Pancreas (tissue), 10 donors: ENCODE measurements at regions not wholly inside any gene's neighbourhood (a gene's known extent, or its start where the extent isn't known, plus 50 kb on each side); places are given as distances from the start of the nearest gene placed in this dataset.

Experiments
- ATAC-seq, 4 donors: fragments of 200-7000 bp; cut with Tn5 transposase; one replicate each; pipeline versions ENCODE4 v1.8.0 to v1.9.1; 2020; ENCODE audit warnings: mild to moderate bottlenecking in 4 of 4, moderate library complexity in 4 of 4
- DNase-seq, 6 donors: peaks; one replicate each; pipeline ENCODE4 v3.0.0-alpha.2; 2020
- FAIRE-seq: peaks from 2 replicates; lab custom pipeline; 2012; peaks lifted over from hg19 to GRCh38; lab: Jason Lieb, UNC
- H3K27ac ChIP-seq, 4 donors: fragments of 200-600 bp; sonication (generic); 1 replicate in 3 of 4; 2 replicates in 1 of 4; pipeline versions ENCODE4 v1.5.0 to v1.8.0; 2020
- H3K27me3 ChIP-seq, 4 donors: fragments of 200-600 bp; one replicate each; pipeline ENCODE4 v1.8.0; 2021
- H3K36me3 ChIP-seq, 3 donors: fragments of 200-600 bp; sonication (generic) in 1 of 3; one replicate each; pipeline versions ENCODE4 v1.5.0 to v1.8.0; 2020 to 2021
- H3K4me1 ChIP-seq, 3 donors: fragments of 200-600 bp; one replicate each; pipeline ENCODE4 v1.8.0; 2021
- H3K4me3 ChIP-seq, 4 donors: fragments of 200-600 bp; sonication (generic) in 2 of 4; one replicate each; pipeline versions ENCODE4 v1.5.0 to v1.8.0; 2020 to 2021
- H3K9me3 ChIP-seq, 4 donors: fragments of 200-600 bp; one replicate each; pipeline ENCODE4 v1.8.0; 2021
- CTCF ChIP-seq, 4 donors: fragments of 200-600 bp; sonication (generic) in 3 of 4; IDR thresholded peaks; one replicate each; pipeline versions ENCODE4 v1.5.0 to v1.8.0; 2021; ENCODE audit warnings: antibody characterized with exemption in 4 of 4
- WGBS, 2 donors: extraction: QIAGEN DNeasy Blood & Tissue Kit; methylation state at CpG; one replicate each; pipeline ENCODE4 v1.1.7; 2013; 5-methylcytosine and 5-hydroxymethylcytosine counted together
- intact Hi-C, 3 donors: fragments of 100-400 bp; cut with DNase I; formaldehyde crosslinking; loops; one replicate each; pipeline versions ENCODE4 v1.11.1 to v1.14.2; 2022
- donor health status: healthy with polysubstance abuse.
- donor health status: DM: no; HTN: no; CAD: no; lungs with moderate emphysema.
- donor health status: DM: no; HTN: no; CAD: no.
- donor health status: control.
- donor health status: control.
- donor health status: Bipolar disorder and iron deficiency.
- donor health status: DM: yes; HTN: yes; CAD: no.
- donor health status: DM: no; HTN: no; CAD: no.
- donor health status: DM: no; HTN: no; CAD: no.
- donor health status: DM: yes; HTN: yes; CAD: no.

- no peak for TF ChIP-seq CTCF (IDR thresholded peaks at IDR 0.05)
- H3K36me3 ChIP-seq: no peaks in the 10 kb centered on the region
- H3K9me3 ChIP-seq: no peaks in the 10 kb centered on the region
- intact Hi-C loops: no loop called here
- WGBS, 2 donors: 52 to 67% methylated on average over 3 of the region's 3 CpGs
- H3K27ac ChIP-seq: no peak overlapping the region
- no peak overlapping the region for H3K4me3 ChIP-seq
- no peaks in the 10 kb centered on the region for H3K27me3 ChIP-seq
- ATAC-seq: no peak
- DNase-seq: no peak
- H3K4me1 ChIP-seq: no peaks in the 10 kb centered on the region
- no peak for FAIRE-seq
Observed at GRCh38 chr11:96500440-96500839, 110.6 kb downstream of the JRKL start.

- 81 to 90% methylated on average over 1 of the region's 1 CpG for WGBS, 2 donors
- DNase-seq (no peak), FAIRE-seq (no peak), ATAC-seq (no peak)
- Histone ChIP-seq H3K4me3 (no peak overlapping the region), H3K27me3 (no peaks in the 10 kb centered on the region), H3K36me3 (no peaks in the 10 kb centered on the region), H3K9me3 (no peaks in the 10 kb centered on the region), H3K27ac (no peak overlapping the region), H3K4me1 (no peaks in the 10 kb centered on the region)
- intact Hi-C loops: no loop called here
- no peak for TF ChIP-seq CTCF (IDR thresholded peaks at IDR 0.05)
Observed at GRCh38 chr11:96506041-96506440, 116.2 kb downstream of the JRKL start.

- no peak overlapping the region for H3K4me3 ChIP-seq
- no peaks in the 10 kb centered on the region for H3K27me3 ChIP-seq
- H3K27ac ChIP-seq: no peak overlapping the region
- TF ChIP-seq CTCF (IDR thresholded peaks at IDR 0.05): no peak
- no peaks in the 10 kb centered on the region for H3K9me3 ChIP-seq
- ATAC-seq: no peak
- no peaks in the 10 kb centered on the region for H3K36me3 ChIP-seq
- FAIRE-seq: no peak
- DNase-seq: no peak
- H3K4me1 ChIP-seq: no peaks in the 10 kb centered on the region
- 48 to 64% methylated on average over 7 of the region's 8 CpGs for WGBS, 2 donors
- intact Hi-C loops: no loop called here
Observed at GRCh38 chr11:96506953-96507354, 117.1 kb downstream of the JRKL start.

- Histone ChIP-seq H3K9me3 (no peaks in the 10 kb centered on the region), H3K4me3 (no peak overlapping the region), H3K4me1 (no peaks in the 10 kb centered on the region), H3K36me3 (no peaks in the 10 kb centered on the region), H3K27ac (no peak overlapping the region), H3K27me3 (no peaks in the 10 kb centered on the region)
- no peak for FAIRE-seq
- no peak for TF ChIP-seq CTCF (IDR thresholded peaks at IDR 0.05)
- DNase-seq: no peak
- 63 to 81% methylated on average over 2 of the region's 2 CpGs for WGBS, 2 donors
- intact Hi-C loops: no loop called here
- ATAC-seq: no peak
Observed at GRCh38 chr11:96508861-96509260, 119.0 kb downstream of the JRKL start.

GRCh38 chr11:96520939-96521338, 131.1 kb downstream of the JRKL start:
- ATAC-seq: no peak
- Histone ChIP-seq H3K9me3 (no peaks in the 10 kb centered on the region), H3K4me1 (no peaks in the 10 kb centered on the region), H3K36me3 (no peaks in the 10 kb centered on the region), H3K27ac (no peak overlapping the region), H3K27me3 (no peaks in the 10 kb centered on the region), H3K4me3 (no peak overlapping the region)
- TF ChIP-seq CTCF (IDR thresholded peaks at IDR 0.05): no peak
- no peak for FAIRE-seq
- intact Hi-C loops: no loop called here
- no peak for DNase-seq
